ENCODE measurements at regions not wholly inside any gene's neighbourhood (a gene's known extent, or its start where the extent isn't known, plus 50 kb on each side); places are given as distances from the start of the nearest gene placed in this dataset.

- ChIA-PET CTCF (no interaction called here), POLR2A (ENCODE audit: low non-redundant PET) (no interaction called here)
- TF ChIP-seq CTCF (conservative IDR thresholded peaks at IDR 0.05; ENCODE audit: low read depth), result no peak
- H3K27ac ChIP-seq, result no peak overlapping the region
- DNase-seq (ENCODE audit: low spot score), result no peak
Observed at GRCh38 chr5:89286320-89286719, 403.3 kb upstream of the MEF2C start.

- CTCF ChIA-PET, result interaction anchor here (0.5 kb wide), 1 partner anchor 901 kb away, joined by 3 read pairs; no protein-coding TSS in a partner anchor
- POLR2A ChIA-PET (ENCODE audit: low non-redundant PET), result no interaction called here
Observed at GRCh38 chr5:89283728-89284493, 400.9 kb upstream of the MEF2C start.

GRCh38 chr5:89282554-89283510 is 399.8 kb upstream of the MEF2C start:
- DNase-seq (ENCODE audit: low spot score), result peak; percentile 90
- ChIA-PET POLR2A (ENCODE audit: low non-redundant PET) (no interaction called here), CTCF (no interaction called here)
- H3K27ac ChIP-seq, result no peak overlapping the region
- no peak for TF ChIP-seq CTCF (conservative IDR thresholded peaks at IDR 0.05; ENCODE audit: low read depth)

More at GRCh38 chr5:89283728-89284493, 400.9 kb upstream of the MEF2C start:
- TF ChIP-seq CTCF (conservative IDR thresholded peaks at IDR 0.05; ENCODE audit: low read depth), result no peak
- H3K27ac ChIP-seq, result no peak overlapping the region
- no peak for DNase-seq (ENCODE audit: low spot score)

- POLR2A ChIA-PET (ENCODE audit: low non-redundant PET), result no interaction called here
- DNase-seq (ENCODE audit: low spot score), result no peak
- CTCF ChIA-PET, result no interaction called here
- H3K27ac ChIP-seq, result no peak overlapping the region
- no peak for TF ChIP-seq CTCF (conservative IDR thresholded peaks at IDR 0.05; ENCODE audit: low read depth)
Observed at GRCh38 chr5:89281766-89282553, 399.0 kb upstream of the MEF2C start.

GRCh38 chr5:89281211-89281610 is 398.2 kb upstream of the MEF2C start:
- TF ChIP-seq CTCF (conservative IDR thresholded peaks at IDR 0.05; ENCODE audit: low read depth), result no peak
- no peak overlapping the region for H3K27ac ChIP-seq
- ChIA-PET POLR2A (ENCODE audit: low non-redundant PET) (no interaction called here), CTCF (interaction anchor here (0.6 kb wide), 1 partner anchor 553 kb away, joined by 3 read pairs; no protein-coding TSS in a partner anchor)
- no peak for DNase-seq (ENCODE audit: low spot score)
